ENCODE measurements at regions not wholly inside any gene's neighbourhood (a gene's known extent, or its start where the extent isn't known, plus 50 kb on each side); places are given as distances from the start of the nearest gene placed in this dataset.

DNA sequence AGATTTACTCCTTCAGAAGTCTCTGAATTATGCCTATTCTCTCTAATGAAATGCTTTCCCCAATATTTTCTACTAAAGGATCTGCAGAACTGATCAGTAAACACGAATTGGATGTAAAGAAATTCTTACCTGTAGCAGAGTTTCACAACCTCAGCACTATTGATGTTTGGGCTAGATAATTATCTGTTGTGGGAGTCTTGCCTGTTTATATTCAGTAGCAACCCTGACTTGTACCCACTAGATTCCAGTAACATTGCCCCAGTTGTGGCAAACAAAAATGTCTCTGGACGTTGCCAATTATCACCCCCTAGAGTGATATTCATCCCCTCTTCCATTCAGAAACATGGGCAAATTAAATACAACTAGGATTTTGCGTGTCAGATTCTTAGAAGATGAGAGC lies 156.8 kb upstream of the TMTC2 start:
- Histone ChIP-seq H3K56ac (replicated peaks; ENCODE audit: insufficient read length, low read depth, low read length) (no peak overlapping the region), H3K14ac (ENCODE audit: insufficient read length) (no peak overlapping the region), H4K8ac (ENCODE audit: extremely low read depth, insufficient read depth, low read length) (no peak overlapping the region), H2BK12ac (ENCODE audit: low read depth, low read length) (no peak overlapping the region), H3K4me3 (ENCODE audit: extremely low read depth in 1 of 4, insufficient read depth in 2 of 4, low read depth in 3 of 4, low read length in 4 of 4) (no peak overlapping the region), H3K4me1 (replicated peaks in 1 of 4; ENCODE audit: control insufficient read depth in 3 of 4, insufficient read depth in 4 of 4, low read length in 3 of 4) (no peaks in the 10 kb centered on the region), H3K79me1 (ENCODE audit: low read depth, low read length) (no peaks in the 10 kb centered on the region), H3K18ac (ENCODE audit: extremely low read depth, low read length) (no peak overlapping the region), H4K5ac (ENCODE audit: insufficient read length, low read depth, low read length) (no peak overlapping the region), H2BK5ac (ENCODE audit: low read depth, low read length) (no peak overlapping the region), H2AFZ (ENCODE audit: low read length) (no peak overlapping the region), H2AK5ac (ENCODE audit: low read depth, low read length) (no peak overlapping the region), H3K4ac (replicated peaks; ENCODE audit: insufficient read length, low read depth, low read length) (no peak overlapping the region), H3K9ac (replicated peaks in 1 of 4; ENCODE audit: extremely low read depth in 1 of 4, low read depth in 3 of 4, low read length in 3 of 4) (no peak overlapping the region), H3K23me2 (ENCODE audit: low read depth, low read length) (no peaks in the 10 kb centered on the region), H3K27ac (ENCODE audit: low read depth, low read length) (no peak overlapping the region), H3K9me3 (ENCODE audit: insufficient read depth in 2 of 2, low read depth in 1 of 2, low read length in 1 of 2) (no peaks in the 10 kb centered on the region), H3K79me2 (ENCODE audit: control insufficient read depth in 1 of 2, insufficient read depth in 2 of 2, low read length in 2 of 2) (no peaks in the 10 kb centered on the region), H3K23ac (ENCODE audit: insufficient read length) (no peak overlapping the region), H3K27me3 (replicated peaks in 1 of 4; ENCODE audit: control insufficient read depth in 3 of 4, extremely low read depth in 1 of 4, insufficient read depth in 3 of 4, low read length in 3 of 4) (no peaks in the 10 kb centered on the region), H2BK120ac (replicated peaks; ENCODE audit: low read depth, low read length) (no peak overlapping the region), H3K36me3 (ENCODE audit: control insufficient read depth in 2 of 4, insufficient read depth in 4 of 4, low read length in 3 of 4) (no peaks in the 10 kb centered on the region), H2BK20ac (ENCODE audit: low read length) (no peak overlapping the region), H2BK15ac (ENCODE audit: low read length) (no peak overlapping the region), H3K4me2 (ENCODE audit: insufficient read depth in 1 of 2, low read depth in 2 of 2, low read length in 2 of 2) (no peak overlapping the region), H4K91ac (replicated peaks; ENCODE audit: insufficient read length, low read length) (no peak overlapping the region), H4K20me1 (replicated peaks in 1 of 2; ENCODE audit: control insufficient read depth in 1 of 2, insufficient read depth in 2 of 2, low read length in 2 of 2) (no peaks in the 10 kb centered on the region)
- ChIA-PET POLR2A (ENCODE audit: partially characterized antibody) (no interaction called here), CTCF (ENCODE audit: partially characterized antibody) (interaction anchor here (3.1 to 4.1 kb wide), 2 partner anchors 12 to 98 kb away, joined by 13 to 27 read pairs; no protein-coding TSS in a partner anchor)
- FAIRE-seq (no peak), DNase-seq (ENCODE audit: low read depth in 1 of 2, low spot score in 2 of 2) (no peak)
- WGBS, 2 experiments (ENCODE audit: extremely low coverage in 1 of 2, insufficient coverage in 1 of 2, insufficient read length in 1 of 2, insufficient replicate concordance in 2 of 2, low coverage in 1 of 2, low lambda C conversion rate in 2 of 2, missing lambda C conversion rate in 1 of 2) = 86% methylated on average over 3 of the region's 3 CpGs; no CpG with 5 or more reads in 1 of the 2 experiments
- TF ChIP-seq SIN3A (conservative IDR thresholded peaks at IDR 0.05 in 1 of 2, IDR thresholded peaks at IDR 0.05 in 1 of 2; ENCODE audit: low read depth in 1 of 2, low read length in 2 of 2) (no peak), PHF8 (conservative IDR thresholded peaks at IDR 0.05; ENCODE audit: low read depth, low read length) (no peak), HDAC2 (IDR thresholded peaks at IDR 0.05; ENCODE audit: borderline replicate concordance in 1 of 2, low read depth in 2 of 2, low read length in 2 of 2) (no peak)
